Trophoblast cell (in vitro differentiated cells and primary cell): ENCODE measurements at regions not wholly inside any gene's neighbourhood (a gene's known extent, or its start where the extent isn't known, plus 50 kb on each side); places are given as distances from the start of the nearest gene placed in this dataset.

ENCODE experiments used
- DNase-seq, 2 donors: peaks; one replicate each; pipeline ENCODE4 v3.0.0-alpha.2; 2016
- H2AFZ ChIP-seq: 2 replicates; pipeline ENCODE4 v1.6.1; 2013; ENCODE audit warnings: low read length, moderate library complexity, mild to moderate bottlenecking; ENCODE audit not compliant: insufficient read depth, poor library complexity
- H2AK5ac ChIP-seq: 2 replicates; pipeline ENCODE4 v1.6.1; 2013; ENCODE audit warnings: mild to moderate bottlenecking, low read length
- H2BK120ac ChIP-seq: 2 replicates; pipeline ENCODE4 v1.6.1; 2013; ENCODE audit warnings: low read length, mild to moderate bottlenecking, moderate library complexity; ENCODE audit not compliant: insufficient read depth, poor library complexity
- H2BK12ac ChIP-seq: 2 replicates; pipeline ENCODE4 v1.6.1; 2013; ENCODE audit warnings: mild to moderate bottlenecking, low read length, moderate library complexity
- H2BK5ac ChIP-seq: 2 replicates; pipeline ENCODE4 v1.6.1; 2013; ENCODE audit warnings: low read length, low read depth, moderate library complexity, mild to moderate bottlenecking; ENCODE audit not compliant: poor library complexity
- H3K14ac ChIP-seq: 2 replicates; pipeline ENCODE4 v1.6.1; 2013; ENCODE audit warnings: mild to moderate bottlenecking, low read length
- H3K18ac ChIP-seq: 2 replicates; pipeline ENCODE4 v1.6.1; 2013; ENCODE audit warnings: mild to moderate bottlenecking, low read length
- H3K23ac ChIP-seq: 2 replicates; pipeline ENCODE4 v1.6.1; 2013; ENCODE audit warnings: low read length
- H3K27ac ChIP-seq: 2 replicates; pipeline ENCODE4 v1.5.1; 2013; ENCODE audit warnings: low read depth, mild to moderate bottlenecking, inconsistent platforms, low read length, moderate library complexity
- H3K27me3 ChIP-seq: 2 replicates; pipeline ENCODE4 v1.6.1; 2013; ENCODE audit warnings: inconsistent platforms, mild to moderate bottlenecking, low read length, moderate library complexity; ENCODE audit not compliant: insufficient read depth
- H3K36me3 ChIP-seq, 2 experiments: 1 replicate in 1 of 2; 2 replicates in 1 of 2; pipeline ENCODE4 v1.6.1; 2013; ENCODE audit warnings: low read length in 2 of 2, mild to moderate bottlenecking in 2 of 2, moderate library complexity in 1 of 2; ENCODE audit not compliant: insufficient read depth in 2 of 2, control insufficient read depth in 1 of 2
- H3K4ac ChIP-seq: 2 replicates; pipeline ENCODE4 v1.6.1; 2013; ENCODE audit warnings: low read depth, mild to moderate bottlenecking, low read length, moderate library complexity
- H3K4me1 ChIP-seq, 2 experiments: 1 replicate in 1 of 2; 2 replicates in 1 of 2; pipeline ENCODE4 v1.6.1; 2013; ENCODE audit warnings: low read length in 2 of 2, mild to moderate bottlenecking in 2 of 2, moderate library complexity in 1 of 2; ENCODE audit not compliant: insufficient read depth in 2 of 2, control insufficient read depth in 1 of 2
- H3K4me2 ChIP-seq: 2 replicates; pipeline ENCODE4 v1.6.1; 2013; ENCODE audit warnings: inconsistent platforms, mild to moderate bottlenecking, low read length, moderate library complexity
- H3K4me3 ChIP-seq: 2 replicates; pipeline ENCODE4 v1.5.1; 2013; ENCODE audit warnings: mild to moderate bottlenecking, low read depth, low read length, inconsistent platforms
- H3K79me1 ChIP-seq: one replicate; pipeline ENCODE4 v1.6.1; 2013; ENCODE audit warnings: low read length
- H3K79me2 ChIP-seq: 2 replicates; pipeline ENCODE4 v1.6.1; 2013; ENCODE audit warnings: low read length, mild to moderate bottlenecking; ENCODE audit not compliant: control insufficient read depth, insufficient read depth, poor library complexity
- H3K9ac ChIP-seq: 2 replicates; pipeline ENCODE4 v1.6.1; 2013; ENCODE audit warnings: mild to moderate bottlenecking, low read length
- H3K9me3 ChIP-seq: 2 replicates; pipeline ENCODE4 v1.6.1; 2013; ENCODE audit warnings: low read depth, mild to moderate bottlenecking, control low read depth, inconsistent platforms, low read length; ENCODE audit not compliant: insufficient read depth
- H4K12ac ChIP-seq: 2 replicates; pipeline ENCODE4 v1.6.1; 2013; ENCODE audit warnings: low read depth, mild to moderate bottlenecking, low read length, moderate library complexity
- H4K8ac ChIP-seq: 2 replicates; pipeline ENCODE4 v1.6.1; 2013; ENCODE audit warnings: low read depth, mild to moderate bottlenecking, low read length, moderate library complexity
- H4K91ac ChIP-seq: one replicate; pipeline ENCODE4 v1.6.1; 2013; ENCODE audit warnings: low read depth, mild to moderate bottlenecking, low read length, moderate library complexity
- WGBS: extraction: QIAGEN DNeasy Blood & Tissue Kit; methylation state at CpG from one replicate; pipeline ENCODE4 v1.1.7; 2013; ENCODE audit warnings: missing lambda C conversion rate; ENCODE audit not compliant: insufficient read length, insufficient coverage; ENCODE audit errors: extremely low coverage; 5-methylcytosine and 5-hydroxymethylcytosine counted together

DNA sequence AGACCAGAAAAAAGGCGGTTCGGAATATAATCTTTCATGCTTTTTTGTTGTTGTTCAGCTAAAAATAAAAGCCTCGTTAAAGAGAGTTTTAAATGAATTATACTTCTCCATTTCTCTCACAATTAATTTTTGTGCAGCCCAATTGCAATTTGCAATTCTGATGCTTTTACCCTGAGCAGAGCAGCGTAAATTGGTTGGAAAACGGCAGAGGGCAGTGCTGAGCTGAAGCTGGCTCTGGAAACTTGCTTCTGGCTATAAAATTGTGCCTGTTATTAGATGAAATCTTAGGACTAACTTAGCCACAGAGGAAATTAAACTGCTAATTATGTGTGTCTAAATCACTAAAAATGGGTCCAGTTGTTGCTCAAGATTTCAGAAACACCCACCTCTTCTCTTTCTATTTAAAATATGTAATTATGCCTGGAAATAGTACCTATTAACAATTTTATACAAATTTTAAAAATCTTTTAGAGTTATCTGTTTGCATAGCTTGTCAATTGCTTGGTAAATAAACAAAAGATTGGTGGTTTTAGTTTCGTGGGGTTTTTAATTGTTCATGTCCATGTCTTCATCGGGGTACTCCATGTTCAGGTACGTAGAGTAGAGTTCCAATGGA lies 441.8 kb upstream of the TLE4 start:
- Histone ChIP-seq H3K9me3 (no peaks in the 10 kb centered on the region), H4K12ac (no peak overlapping the region), H3K79me2 (no peaks in the 10 kb centered on the region), H2BK120ac (no peak overlapping the region), H3K27me3 (no peaks in the 10 kb centered on the region), H3K4me1 (no peaks in the 10 kb centered on the region), H3K36me3 (no peaks in the 10 kb centered on the region), H3K9ac (no peak overlapping the region), H2AFZ (no peak overlapping the region), H2AK5ac (no peak overlapping the region), H2BK5ac (no peak overlapping the region), H4K8ac (no peak overlapping the region), H3K79me1 (no peaks in the 10 kb centered on the region), H3K4ac (no peak overlapping the region), H3K18ac (no peak overlapping the region), H4K91ac (no peak overlapping the region), H3K4me3 (no peak overlapping the region), H3K4me2 (no peak overlapping the region), H3K23ac (no peak overlapping the region), H2BK12ac (no peak overlapping the region), H3K14ac (no peak overlapping the region), H3K27ac (no peak overlapping the region)
- no CpG with 5 or more reads among the region's 8 CpGs for WGBS
- DNase-seq, result peak; percentile 55 to 82

DNA sequence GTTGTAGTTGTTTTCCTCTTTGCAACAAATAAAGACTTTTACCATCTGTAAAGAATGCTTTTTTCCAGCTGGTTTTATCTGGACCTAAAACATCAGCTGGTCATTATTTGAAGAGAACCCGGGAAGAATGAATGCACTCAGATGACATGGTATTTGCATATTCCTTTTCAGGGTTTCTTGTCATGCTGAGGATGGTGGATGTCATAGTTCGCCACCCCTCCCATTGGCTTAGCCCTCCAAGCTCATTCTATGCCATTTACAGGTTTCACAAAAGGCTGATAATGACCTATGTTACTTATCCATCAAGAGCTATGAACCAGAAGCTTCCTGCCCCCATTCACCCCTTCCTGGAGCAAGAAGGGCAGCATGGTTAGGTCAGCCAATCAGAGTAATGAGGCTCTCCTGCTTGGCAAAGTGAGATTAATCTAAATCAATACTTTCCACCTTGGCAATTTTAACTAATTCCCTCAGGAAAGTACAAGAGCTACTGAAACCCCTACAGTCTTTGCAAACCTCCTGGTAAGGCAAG lies 440.5 kb upstream of the TLE4 start:
- Histone ChIP-seq H2BK120ac (no peak overlapping the region), H3K27ac (no peak overlapping the region), H3K79me1 (no peaks in the 10 kb centered on the region), H3K79me2 (no peaks in the 10 kb centered on the region), H4K8ac (no peak overlapping the region), H3K4me1 (no peaks in the 10 kb centered on the region), H3K4me3 (no peak overlapping the region), H2BK5ac (no peak overlapping the region), H4K12ac (no peak overlapping the region), H2AFZ (no peak overlapping the region), H3K27me3 (no peaks in the 10 kb centered on the region), H3K4ac (no peak overlapping the region), H3K9me3 (no peaks in the 10 kb centered on the region), H3K36me3 (no peaks in the 10 kb centered on the region), H3K14ac (no peak overlapping the region), H3K9ac (no peak overlapping the region), H2BK12ac (no peak overlapping the region), H4K91ac (no peak overlapping the region), H3K4me2 (no peak overlapping the region), H2AK5ac (no peak overlapping the region), H3K18ac (no peak overlapping the region), H3K23ac (no peak overlapping the region)
- no peak for DNase-seq
- WGBS, result no CpG with 5 or more reads among the region's 2 CpGs

DNA sequence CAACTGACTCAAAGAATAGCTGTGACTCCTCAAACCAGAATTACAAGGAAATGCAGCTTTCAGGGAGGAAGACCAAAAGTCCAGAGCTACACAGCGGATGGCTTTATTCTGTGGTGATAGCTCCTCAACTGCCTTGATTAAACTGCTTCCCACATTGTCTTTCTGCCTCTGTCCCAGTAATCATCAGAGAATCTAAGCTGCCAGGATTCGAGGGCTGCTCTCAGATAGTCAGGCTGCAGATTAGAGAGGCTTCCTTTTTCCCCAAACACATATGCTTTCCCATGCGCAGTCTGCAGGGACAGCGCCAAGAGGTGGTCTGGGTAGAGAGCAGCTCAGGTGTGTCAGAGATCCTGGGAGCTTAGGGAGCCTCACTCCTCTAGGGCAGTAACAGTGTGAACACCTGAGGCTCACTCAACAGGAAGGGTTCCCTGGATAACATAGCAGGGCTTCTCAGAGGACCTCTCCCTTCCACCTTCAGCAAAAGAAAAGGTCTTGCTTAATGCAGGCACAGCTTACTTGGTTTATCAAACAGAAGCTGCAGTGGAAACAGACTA lies 439.9 kb upstream of the TLE4 start:
- Histone ChIP-seq H3K23ac (no peak overlapping the region), H2AFZ (no peak overlapping the region), H3K9me3 (no peaks in the 10 kb centered on the region), H2BK120ac (no peak overlapping the region), H3K79me1 (no peaks in the 10 kb centered on the region), H4K8ac (no peak overlapping the region), H3K18ac (no peak overlapping the region), H3K27ac (no peak overlapping the region), H3K36me3 (no peaks in the 10 kb centered on the region), H3K4me2 (no peak overlapping the region), H3K4me1 (no peaks in the 10 kb centered on the region), H4K12ac (no peak overlapping the region), H2BK12ac (no peak overlapping the region), H3K4me3 (no peak overlapping the region), H3K4ac (no peak overlapping the region), H3K79me2 (no peaks in the 10 kb centered on the region), H3K9ac (no peak overlapping the region), H3K27me3 (no peaks in the 10 kb centered on the region), H4K91ac (no peak overlapping the region), H2BK5ac (no peak overlapping the region), H3K14ac (no peak overlapping the region), H2AK5ac (no peak overlapping the region)
- no peak for DNase-seq
- no CpG with 5 or more reads among the region's 4 CpGs for WGBS

DNA sequence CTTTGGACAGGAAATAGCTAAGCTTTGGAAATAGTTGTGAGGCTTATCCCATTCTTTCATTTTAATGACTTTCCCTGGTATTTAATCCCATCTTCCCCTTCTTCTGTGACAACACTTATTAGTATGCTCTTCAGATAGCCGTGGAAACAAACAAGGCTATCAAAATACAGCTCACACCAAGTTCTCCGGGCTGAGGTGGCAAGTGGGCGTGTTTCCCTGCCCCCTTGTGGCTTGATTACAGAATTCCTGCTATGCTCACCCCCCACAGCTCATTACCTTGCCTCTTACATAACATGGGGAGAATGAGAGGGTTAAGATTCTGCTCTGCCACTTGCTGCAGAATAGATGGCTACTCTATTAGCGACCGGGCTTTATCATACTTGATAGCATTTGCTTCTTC lies 437.1 kb upstream of the TLE4 start:
- no peak overlapping the region for H3K4me2 ChIP-seq
- no peaks in the 10 kb centered on the region for H3K36me3 ChIP-seq
- no peak overlapping the region for H4K12ac ChIP-seq
- no peak overlapping the region for H2AK5ac ChIP-seq
- DNase-seq, result no peak
- H3K9ac ChIP-seq, result no peak overlapping the region
- no peak overlapping the region for H3K4me3 ChIP-seq
- H3K14ac ChIP-seq, result no peak overlapping the region
- no peaks in the 10 kb centered on the region for H3K27me3 ChIP-seq
- no peak overlapping the region for H4K8ac ChIP-seq
- no peak overlapping the region for H4K91ac ChIP-seq
- H3K4ac ChIP-seq, result no peak overlapping the region
- H2AFZ ChIP-seq, result no peak overlapping the region
- no peak overlapping the region for H3K18ac ChIP-seq
- no peaks in the 10 kb centered on the region for H3K79me1 ChIP-seq
- H3K27ac ChIP-seq, result no peak overlapping the region
- no peak overlapping the region for H2BK12ac ChIP-seq
- WGBS, result no CpG with 5 or more reads among the region's 5 CpGs
- no peak overlapping the region for H3K23ac ChIP-seq
- no peak overlapping the region for H2BK120ac ChIP-seq
- no peaks in the 10 kb centered on the region for H3K79me2 ChIP-seq
- H2BK5ac ChIP-seq, result no peak overlapping the region
- no peaks in the 10 kb centered on the region for H3K4me1 ChIP-seq
- H3K9me3 ChIP-seq, result no peaks in the 10 kb centered on the region
